Progenitor cell of endocrine pancreas (in vitro differentiated cells): ENCODE measurements at regions not wholly inside any gene's neighbourhood (a gene's known extent, or its start where the extent isn't known, plus 50 kb on each side); places are given as distances from the start of the nearest gene placed in this dataset.

Source experiments
- DNase-seq: peaks from one replicate; pipeline ENCODE4 v3.0.0; 2021; ENCODE audit warnings: low spot score; ENCODE audit not compliant: unreplicated experiment
- H3K27ac Mint-ChIP-seq: 2 replicates; pipeline ENCODE4 v1.8.0; 2021; ENCODE audit warnings: mild to moderate bottlenecking, moderate library complexity, mixed read lengths
- H3K27me3 Mint-ChIP-seq: 2 replicates; pipeline ENCODE4 v1.8.0; 2021; ENCODE audit warnings: mixed read lengths
- H3K36me3 Mint-ChIP-seq: 2 replicates; pipeline ENCODE4 v1.8.0; 2022; ENCODE audit warnings: mixed read lengths; ENCODE audit not compliant: insufficient read depth
- H3K4me1 Mint-ChIP-seq: 2 replicates; pipeline ENCODE4 v1.8.0; 2021; ENCODE audit warnings: low read depth, mixed read lengths
- H3K4me3 Mint-ChIP-seq: 2 replicates; pipeline ENCODE4 v1.8.0; 2021; ENCODE audit warnings: low read depth, mild to moderate bottlenecking, moderate library complexity, mixed read lengths
- H3K9me3 Mint-ChIP-seq: 2 replicates; pipeline ENCODE4 v1.8.0; 2021; ENCODE audit warnings: low read depth, mixed read lengths
- CTCF ChIP-seq: fragments of 200-600 bp; sonication (generic); IDR thresholded peaks from one replicate; pipeline ENCODE4 v1.5.0; 2021; ENCODE audit warnings: antibody characterized with exemption, mild to moderate bottlenecking; ENCODE audit not compliant: unreplicated experiment

GRCh38 chr4:106767991-106768390, 268.1 kb downstream of the DKK2 start:
- no peaks in the 10 kb centered on the region for H3K4me1 Mint-ChIP-seq
- no peak overlapping the region for H3K27ac Mint-ChIP-seq
- no peak for DNase-seq
- H3K4me3 Mint-ChIP-seq, result no peak overlapping the region
- no peak for TF ChIP-seq CTCF
- H3K36me3 Mint-ChIP-seq, result no peaks in the 10 kb centered on the region
- no peaks in the 10 kb centered on the region for H3K27me3 Mint-ChIP-seq
- peaks cover 4% of the 10 kb centered on the region for H3K9me3 Mint-ChIP-seq

DNA sequence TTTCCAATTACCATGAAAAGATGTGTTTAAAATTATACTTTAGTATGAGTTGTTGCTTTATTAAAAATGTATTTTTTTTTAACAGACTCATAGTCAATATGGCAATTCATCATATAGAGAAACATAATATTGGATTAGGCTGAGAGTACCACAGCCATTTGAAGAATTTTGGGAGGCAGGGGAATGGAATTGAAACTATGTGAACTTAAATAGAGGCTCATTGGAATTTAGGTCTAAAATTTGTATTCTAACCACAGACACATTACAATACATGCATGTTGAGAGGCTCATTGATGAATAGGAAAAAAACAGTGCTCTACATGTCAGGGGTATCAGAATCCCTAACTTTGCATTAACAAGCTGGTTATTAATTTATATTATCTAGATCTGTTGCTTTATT, 269.6 kb downstream of the DKK2 start:
- Mint-ChIP-seq H3K9me3 (peaks cover 4% of the 10 kb centered on the region), H3K27me3 (no peaks in the 10 kb centered on the region), H3K27ac (no peak overlapping the region), H3K36me3 (no peaks in the 10 kb centered on the region), H3K4me3 (no peak overlapping the region), H3K4me1 (no peaks in the 10 kb centered on the region)
- DNase-seq, result no peak
- TF ChIP-seq CTCF, result no peak

DNA sequence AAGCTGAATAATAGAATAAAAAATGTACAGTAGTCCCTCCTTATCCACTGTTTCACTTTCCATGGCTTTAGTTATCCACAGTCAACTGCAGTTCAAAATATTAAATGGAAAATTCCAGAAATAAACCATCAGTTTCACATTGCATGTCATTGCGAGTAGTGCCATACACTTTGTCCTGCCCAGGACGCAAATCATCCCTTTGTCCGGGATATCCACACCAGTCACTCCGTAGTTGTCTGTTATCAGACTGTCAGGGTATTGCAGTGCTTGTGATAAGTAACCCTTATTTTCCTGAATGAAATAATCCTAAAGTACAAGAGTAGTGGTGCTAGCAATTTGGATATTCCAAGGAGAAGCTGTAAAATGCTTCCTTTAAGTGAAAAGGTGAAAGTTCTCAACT, 271.3 kb downstream of the DKK2 start:
- no peaks in the 10 kb centered on the region for H3K27me3 Mint-ChIP-seq
- H3K27ac Mint-ChIP-seq, result no peak overlapping the region
- no peaks in the 10 kb centered on the region for H3K36me3 Mint-ChIP-seq
- H3K4me3 Mint-ChIP-seq, result no peak overlapping the region
- peaks cover 4% of the 10 kb centered on the region for H3K9me3 Mint-ChIP-seq
- no peak for TF ChIP-seq CTCF
- no peak for DNase-seq
- H3K4me1 Mint-ChIP-seq, result no peaks in the 10 kb centered on the region

DNA sequence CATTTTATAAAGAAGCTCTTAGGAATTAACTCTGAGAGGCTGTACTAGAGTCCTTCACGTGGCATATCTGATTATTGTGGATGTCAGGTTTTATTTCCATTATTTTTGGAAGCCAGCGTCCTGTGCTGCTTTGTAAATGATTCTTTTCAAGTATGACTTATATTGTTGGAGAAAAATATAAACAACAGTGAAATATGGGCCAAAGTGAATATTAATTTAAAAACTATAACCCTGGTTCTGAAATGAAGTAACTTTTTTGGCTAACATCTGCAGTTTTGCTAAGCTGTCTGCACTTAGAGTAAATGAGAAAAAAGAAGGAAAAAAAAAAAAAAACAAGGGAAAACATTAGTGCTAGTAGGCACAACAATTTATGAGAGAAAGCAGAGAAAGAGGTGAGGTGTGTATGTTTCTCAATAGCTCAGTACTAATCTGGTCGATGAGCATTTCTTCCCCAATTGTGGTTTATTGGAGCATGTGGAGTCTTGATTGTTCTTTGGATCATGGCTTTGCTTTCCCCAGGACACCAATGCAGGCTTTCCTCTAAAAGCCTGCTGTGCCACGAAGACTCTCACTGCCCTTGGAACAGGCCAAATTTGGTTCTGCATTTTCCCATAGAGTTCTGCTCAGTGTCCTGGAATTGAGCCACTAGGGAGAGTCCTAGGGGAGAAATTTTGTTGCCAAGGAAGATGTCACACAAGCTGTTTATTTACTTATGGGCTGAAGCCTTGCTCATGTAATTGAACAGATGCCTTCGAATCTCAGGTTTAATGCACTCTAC, 273.3 kb downstream of the DKK2 start:
- H3K36me3 Mint-ChIP-seq, result no peaks in the 10 kb centered on the region
- H3K4me3 Mint-ChIP-seq, result no peak overlapping the region
- TF ChIP-seq CTCF, result no peak
- no peak overlapping the region for H3K27ac Mint-ChIP-seq
- H3K9me3 Mint-ChIP-seq, result no peaks in the 10 kb centered on the region
- no peak for DNase-seq
- no peaks in the 10 kb centered on the region for H3K4me1 Mint-ChIP-seq
- H3K27me3 Mint-ChIP-seq, result no peaks in the 10 kb centered on the region

GRCh38 chr4:106753426-106753825, 282.7 kb downstream of the DKK2 start:
- TF ChIP-seq CTCF, result no peak
- H3K4me3 Mint-ChIP-seq, result no peak overlapping the region
- H3K27ac Mint-ChIP-seq, result no peak overlapping the region
- H3K4me1 Mint-ChIP-seq, result no peaks in the 10 kb centered on the region
- no peaks in the 10 kb centered on the region for H3K27me3 Mint-ChIP-seq
- no peak for DNase-seq
- H3K9me3 Mint-ChIP-seq, result no peaks in the 10 kb centered on the region
- no peaks in the 10 kb centered on the region for H3K36me3 Mint-ChIP-seq
